Stimulated activated CD4-positive, alpha-beta T cell treated with anti-CD3 and anti-CD28 coated beads, TNF-alpha, amount 100 ng/mL, for 1 hour (primary cell): ENCODE measurements at regions not wholly inside any gene's neighbourhood (a gene's known extent, or its start where the extent isn't known, plus 50 kb on each side); places are given as distances from the start of the nearest gene placed in this dataset.

Source experiments
- DNase-seq, 3 donors: peaks; one replicate each; pipeline ENCODE4 v3.0.0-alpha.2; 2020; ENCODE audit warnings: low read depth in 3 of 3, low spot score in 1 of 3

DNA sequence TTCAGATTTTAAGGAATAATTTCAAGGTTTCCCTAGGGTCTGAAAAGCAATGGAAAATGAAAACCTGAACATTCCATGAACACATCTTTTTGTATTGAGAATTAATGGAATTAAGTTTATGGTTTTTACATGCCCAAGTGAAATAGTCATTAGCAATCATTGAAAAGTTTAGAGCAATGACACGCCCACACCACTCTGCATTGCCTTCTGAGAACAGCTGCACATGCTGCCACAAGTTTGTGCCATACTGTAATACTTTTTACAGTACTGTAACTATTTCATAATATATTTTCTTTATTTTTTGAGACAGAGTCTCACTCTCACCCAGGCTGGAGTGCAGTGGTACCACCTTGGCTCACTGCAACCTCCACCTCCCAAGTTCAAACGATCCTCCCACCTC is 345.2 kb upstream of the PMFBP1 start:
- DNase-seq: no peak

DNA sequence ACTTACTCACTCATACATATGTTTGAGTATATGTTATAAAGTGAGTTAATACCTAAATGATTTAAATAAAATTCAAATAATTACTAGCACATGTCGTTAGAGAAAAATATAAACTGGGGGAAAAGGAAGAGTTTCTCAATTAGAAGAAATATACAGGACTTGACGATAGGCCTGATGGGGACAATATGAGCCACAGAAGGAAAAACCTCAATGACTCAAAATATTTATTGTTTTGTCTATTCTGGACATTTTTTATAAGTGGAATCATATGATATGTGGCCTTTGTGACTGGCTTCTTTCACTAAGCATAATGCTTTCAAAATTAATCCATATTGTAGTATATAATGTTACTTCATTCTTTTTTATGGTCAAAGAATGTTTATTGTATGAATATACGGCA is 339.2 kb upstream of the PMFBP1 start:
- no peak for DNase-seq

DNA sequence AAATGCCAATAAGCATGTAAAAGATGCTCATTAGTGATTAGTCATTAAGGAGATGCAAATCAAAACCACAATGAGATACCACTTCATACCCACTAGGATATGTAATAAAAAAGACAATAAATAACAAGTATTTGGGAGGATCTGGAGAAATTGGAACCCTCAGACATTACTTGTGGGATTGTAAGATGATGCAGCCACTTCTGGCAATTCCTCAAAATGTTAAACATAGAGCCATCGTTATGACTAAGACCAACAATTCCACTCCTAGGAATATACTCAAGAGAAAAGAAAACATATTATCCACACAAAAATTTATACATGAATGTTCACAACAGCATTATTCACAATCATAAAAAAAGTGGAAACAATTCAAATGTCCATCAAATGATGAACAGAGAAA is 336.2 kb upstream of the PMFBP1 start:
- DNase-seq: no peak

DNA sequence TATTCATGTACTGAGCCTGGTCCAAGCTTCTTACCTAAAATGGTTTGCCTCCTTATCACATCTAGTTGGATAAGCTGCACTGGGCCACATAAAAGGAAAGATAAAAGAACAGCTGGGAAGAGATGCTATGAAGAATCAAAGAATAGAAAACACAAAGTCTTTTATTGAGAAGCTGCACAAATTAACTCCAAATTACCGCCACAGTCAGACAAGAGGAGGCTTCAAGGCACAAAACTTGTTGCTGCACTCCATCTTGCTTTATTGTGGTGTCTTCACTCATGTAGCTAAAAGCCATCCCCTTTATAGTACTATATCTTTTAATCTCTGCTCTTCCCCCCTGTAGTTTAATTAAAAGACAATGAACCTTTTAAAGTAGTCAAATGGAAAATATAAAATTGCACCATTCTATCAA is 330.6 kb upstream of the PMFBP1 start:
- no peak for DNase-seq

DNA sequence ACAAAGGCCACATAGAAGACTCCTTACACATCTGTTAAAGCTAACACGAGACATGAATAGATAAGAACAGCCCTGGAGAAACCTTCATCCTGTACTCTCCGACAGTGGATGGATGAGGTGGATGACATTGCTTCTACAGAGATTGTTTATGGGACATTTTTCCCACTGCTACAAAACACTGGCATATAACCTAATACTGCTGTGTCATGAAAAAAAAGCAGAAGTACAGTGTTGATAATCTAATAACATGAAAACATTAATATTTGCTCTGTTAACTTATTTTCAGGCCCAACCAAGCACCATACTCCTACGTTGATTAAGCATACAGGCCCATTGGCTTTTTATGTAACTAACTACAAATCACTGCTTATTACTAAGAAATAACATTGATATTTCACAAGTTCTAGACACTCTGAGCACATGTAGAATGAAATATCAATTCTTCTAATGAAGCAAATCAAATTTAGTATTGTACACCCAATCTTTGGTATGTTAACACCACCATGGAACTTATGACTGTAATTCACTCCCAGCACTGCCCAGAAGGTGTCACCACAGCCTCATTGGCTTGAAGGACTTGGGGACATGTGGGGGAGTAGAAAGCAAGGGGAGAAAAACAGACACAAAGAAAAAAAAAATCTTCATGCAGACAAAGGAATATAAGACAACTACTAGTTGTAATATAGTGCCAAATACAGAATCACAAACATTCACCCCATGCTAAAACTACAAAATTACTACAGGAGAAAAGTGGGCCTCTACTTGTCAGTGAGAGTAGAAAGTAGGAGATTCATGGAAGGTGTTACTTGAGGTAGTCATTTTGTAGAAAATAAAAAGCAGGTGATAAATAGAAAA is 330.0 kb upstream of the PMFBP1 start:
- peak in 1 of 3 donors; percentile 8 for DNase-seq

DNA sequence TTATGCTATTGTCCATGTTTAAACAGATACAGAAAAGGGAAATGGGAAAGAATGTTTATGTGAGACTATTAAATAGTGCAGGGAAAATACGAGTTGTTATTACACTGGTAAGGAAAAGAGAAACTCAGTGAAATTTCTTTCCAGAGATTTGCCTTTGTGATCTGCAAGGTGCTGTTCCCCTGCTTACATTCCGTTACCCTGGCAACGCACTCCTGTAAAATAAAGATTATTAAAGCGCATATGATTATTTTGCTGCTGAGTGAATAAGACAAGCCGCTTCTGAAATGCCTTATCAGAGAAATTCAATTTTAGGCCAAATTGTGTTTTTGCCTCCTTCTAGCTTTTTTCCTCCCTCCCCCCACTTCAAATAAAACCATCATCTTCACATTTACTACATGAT is 328.6 kb upstream of the PMFBP1 start:
- DNase-seq: no peak

DNA sequence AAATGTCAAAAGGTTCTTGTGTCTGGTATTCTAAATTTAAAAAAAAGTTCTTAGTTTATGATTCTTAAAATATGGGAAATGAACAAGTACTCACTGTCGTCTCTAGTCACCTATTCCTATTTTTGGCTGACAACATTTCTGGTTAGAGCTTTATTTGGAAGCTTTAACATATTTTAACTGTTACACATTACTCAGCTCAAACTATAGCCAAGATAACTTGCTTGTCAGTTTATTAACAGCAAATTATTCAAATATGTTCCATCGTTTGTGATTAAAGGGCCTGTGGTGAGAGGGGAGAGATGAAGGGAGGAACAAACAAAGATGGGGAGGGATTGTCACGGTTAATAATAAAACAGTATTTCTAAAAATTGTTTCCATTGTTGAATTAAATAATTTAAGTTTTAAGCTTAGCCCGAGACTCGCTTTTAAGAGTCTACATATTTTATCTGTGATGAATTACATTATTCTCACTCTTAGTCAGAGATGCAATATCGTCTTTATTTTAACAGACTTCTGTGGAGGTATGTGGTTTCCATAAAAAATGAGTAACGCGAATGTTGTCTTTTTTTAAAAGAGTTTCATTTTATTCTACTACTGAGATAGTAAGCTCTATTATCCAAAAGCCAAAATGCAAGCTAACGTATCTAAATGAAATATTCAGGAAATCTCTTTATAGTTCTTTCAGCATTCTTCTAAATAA is 321.9 kb upstream of the PMFBP1 start:
- no peak for DNase-seq

DNA sequence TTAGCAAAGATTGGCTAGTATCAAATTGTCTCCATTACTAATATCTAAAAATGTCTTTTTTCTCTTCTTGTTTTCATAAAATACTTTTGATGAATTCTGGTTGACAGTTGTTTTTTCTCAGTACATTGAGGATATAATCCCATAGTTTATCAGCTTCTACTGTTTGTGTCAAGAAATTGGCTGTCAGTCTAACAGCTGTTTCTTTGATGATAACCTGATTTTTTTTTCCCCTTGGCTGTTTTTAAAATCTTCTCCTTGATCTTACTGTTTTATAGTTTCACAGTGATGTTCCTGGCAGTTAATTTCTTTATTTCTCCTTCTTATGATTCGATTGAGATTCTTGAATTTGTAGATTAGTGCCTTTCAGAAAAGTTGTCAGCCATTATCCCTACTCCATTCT is 315.3 kb upstream of the PMFBP1 start:
- DNase-seq: no peak

DNA sequence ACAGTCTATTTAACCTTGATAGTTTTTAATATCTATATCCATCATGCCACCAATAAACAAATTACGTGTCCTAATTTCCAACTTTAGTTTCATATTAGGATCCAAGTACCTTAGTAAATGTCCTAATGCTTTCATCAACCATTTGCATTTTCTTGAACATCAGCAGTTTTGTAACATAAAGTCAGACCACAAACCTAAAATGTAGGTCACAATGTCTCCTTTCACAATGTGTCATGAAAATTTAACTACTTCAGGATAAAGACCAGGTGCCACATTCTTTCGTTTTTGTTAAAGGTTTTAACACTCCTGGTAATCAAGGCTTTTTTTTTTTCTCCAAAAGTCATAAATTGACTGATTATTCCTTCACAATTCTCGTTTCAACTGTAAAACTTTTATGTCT is 310.7 kb upstream of the PMFBP1 start:
- DNase-seq: no peak

DNA sequence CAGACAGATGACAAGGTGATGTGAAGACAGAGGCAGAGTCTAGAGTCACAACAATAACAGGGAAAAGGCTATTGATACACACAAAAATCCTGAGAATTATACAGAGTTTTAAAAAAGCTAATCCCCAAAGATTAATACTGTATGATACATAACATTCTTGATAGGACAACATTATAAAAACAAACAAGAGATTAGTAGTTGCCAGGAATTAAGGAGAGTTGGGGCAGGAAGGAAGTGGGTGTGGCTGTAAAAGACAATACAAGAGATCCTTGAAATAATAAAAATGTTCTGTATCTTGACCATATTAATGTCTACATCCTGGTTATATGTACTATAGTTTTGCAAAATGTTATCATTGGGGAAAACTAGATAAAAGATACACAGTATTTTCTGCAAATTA is 309.5 kb upstream of the PMFBP1 start:
- DNase-seq: no peak

DNA sequence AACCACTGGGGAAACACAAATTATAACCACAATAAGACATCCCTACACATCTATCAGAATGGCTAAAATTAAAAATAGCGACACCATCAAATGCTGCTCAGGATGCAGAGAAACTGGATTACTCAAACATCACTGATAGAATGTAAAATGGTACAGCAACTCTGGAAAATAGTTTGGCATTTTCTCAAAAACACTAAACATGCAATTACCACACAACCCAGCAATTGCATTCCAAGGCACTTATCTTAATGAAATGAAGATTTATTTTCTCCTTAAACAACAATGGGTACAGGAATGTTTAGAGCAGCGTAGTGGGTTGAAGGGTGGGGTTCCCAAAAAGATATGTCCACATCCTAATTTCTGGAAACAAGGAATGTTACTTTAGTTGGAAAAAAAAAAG is 309.0 kb upstream of the PMFBP1 start:
- no peak for DNase-seq

DNA sequence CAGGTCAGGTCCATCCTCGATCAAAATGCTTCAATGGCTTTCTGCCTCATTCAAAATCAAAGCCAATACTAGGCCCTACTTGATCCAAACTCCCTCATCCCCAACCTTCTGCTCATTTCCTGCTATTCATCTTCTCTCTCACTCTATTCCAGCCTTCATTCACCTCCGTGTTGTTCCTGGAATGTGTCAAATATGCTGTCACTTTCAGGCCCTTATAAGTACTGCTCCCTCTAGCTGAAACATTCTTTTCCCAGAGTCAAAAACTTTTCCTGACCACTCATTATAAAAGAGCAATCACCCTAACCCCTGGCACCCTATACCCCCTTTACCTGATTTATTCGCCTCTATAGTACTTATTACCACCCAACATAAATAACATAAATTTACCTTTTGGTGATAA is 303.7 kb upstream of the PMFBP1 start:
- DNase-seq: no peak

DNA sequence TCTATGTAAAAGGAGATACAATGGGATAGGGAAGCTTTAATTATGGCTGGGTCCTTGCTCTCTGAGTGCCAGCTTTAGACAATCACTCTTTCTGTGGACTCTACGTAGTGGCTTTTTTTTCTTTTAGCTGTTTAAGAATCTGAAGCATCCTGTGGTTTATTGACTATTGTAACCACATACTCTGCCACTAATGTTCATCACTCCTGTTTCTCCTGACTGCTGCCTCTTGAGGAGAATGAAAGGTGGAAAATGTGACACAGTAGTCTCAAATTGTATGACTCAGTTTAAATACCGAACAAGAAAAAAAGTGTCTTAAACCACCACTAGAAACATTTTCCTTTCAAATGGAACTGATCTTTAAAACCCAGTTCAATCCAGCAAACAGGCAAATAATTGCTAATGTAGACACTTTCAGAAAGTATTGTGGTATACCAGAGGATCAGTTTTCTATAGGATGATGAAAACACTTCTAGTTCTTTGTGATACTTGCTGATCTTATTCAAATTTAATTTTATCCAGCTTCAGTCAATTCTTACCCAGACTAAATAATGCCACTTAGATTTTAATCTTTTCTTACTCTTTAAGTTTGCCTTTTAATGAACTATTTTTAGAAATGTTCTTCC is 302.7 kb upstream of the PMFBP1 start:
- DNase-seq: no peak

DNA sequence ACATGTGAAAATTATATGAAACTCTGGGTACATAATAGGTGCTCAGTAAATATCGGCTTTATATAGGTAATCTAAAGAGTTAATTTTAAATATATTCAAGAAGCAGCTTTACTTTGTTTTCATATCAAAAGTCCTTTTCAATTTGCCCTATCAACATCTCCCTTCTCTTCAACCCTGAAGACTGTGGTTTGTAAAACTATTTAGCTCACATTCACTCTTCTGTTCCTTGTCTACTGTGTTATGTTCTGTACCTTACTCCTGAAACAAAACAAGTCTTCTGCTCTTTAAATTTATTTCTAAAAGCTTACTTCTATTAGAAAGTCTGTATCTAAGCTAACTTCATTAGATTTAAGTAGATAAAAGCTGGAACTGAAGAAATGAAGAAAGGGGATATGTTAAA is 301.7 kb upstream of the PMFBP1 start:
- DNase-seq: no peak

DNA sequence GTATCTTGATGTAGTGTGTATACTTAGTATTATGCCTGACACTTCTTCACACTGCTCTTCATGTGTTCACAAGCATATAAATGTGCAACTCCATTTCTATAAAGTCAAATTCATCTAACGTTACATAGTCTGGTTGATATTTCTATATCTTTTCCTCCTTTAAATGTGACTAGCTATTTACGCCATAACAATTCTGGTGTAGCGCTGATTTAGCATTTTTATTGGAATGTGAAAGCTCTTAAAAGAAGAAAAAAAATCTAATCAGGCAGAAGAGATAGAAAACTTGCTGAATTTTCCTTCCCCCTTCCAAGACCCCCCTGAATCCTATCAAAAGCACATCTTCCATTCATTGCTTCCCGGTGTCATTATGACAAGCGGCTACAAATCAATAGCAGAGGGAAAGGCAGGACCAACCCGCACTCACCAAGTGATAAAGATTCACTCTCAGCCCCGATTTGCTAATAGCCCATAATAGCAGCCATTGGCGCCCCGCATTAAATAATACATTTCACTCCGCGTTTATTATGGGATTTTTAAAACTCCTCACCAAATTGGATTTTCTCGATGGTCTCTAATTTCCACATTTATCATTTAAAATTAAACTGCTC is 299.5 kb upstream of the PMFBP1 start:
- DNase-seq: no peak

DNA sequence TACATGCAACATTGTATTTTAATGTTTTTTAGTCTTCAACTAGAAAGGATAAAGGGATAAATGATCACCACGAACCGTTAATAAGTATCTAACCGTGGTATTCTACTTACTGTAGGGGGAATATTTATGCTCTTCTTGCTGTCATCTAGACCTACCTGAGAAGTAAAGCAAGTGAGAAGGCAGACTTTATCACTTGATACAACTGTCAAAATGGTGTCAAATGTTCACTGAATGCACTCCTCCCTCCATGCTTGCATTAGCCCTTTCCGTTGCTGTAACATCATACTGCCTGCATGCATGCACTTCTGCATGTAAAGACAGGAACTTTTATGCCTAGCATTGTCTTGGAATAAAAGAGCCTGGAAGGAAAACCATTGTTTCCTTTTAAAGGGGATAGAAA is 298.6 kb upstream of the PMFBP1 start:
- no peak for DNase-seq

DNA sequence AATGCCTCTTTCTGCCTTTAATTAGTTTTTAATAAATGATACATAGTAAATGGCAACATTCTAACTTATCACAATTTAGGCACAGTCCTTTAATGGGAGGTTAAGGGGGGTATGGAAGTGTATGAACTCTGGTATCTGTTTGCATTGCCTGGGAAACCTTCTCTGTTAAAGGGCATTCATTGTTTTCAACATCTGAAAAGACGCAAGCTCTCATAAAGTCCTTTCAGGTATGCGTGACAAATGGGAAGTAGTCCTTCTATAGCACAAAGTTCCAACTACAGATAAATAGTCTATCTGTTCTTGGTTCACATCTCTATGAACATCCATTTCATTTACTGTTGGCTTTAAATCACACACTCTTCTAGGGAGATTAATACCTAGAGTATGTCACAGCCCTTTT is 298.0 kb upstream of the PMFBP1 start:
- DNase-seq: no peak

DNA sequence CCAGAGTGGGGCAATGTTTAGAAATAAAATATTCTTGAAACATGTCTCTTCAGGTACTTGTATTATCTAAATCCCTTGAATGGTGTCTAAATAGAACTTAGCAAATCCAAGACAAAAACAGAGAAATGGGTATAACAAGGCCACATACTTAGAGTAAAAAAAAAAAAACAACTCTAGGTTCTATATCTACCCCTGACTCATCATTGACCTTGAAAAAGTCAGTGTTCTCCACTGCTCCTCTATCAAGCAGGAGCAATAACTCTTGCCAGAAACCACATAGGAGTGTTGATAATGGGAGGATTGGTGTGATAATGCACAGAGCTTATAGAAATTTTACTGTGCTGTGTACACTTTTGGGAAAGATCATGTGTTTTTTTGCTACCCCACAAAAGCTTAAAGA is 296.6 kb upstream of the PMFBP1 start:
- no peak for DNase-seq

DNA sequence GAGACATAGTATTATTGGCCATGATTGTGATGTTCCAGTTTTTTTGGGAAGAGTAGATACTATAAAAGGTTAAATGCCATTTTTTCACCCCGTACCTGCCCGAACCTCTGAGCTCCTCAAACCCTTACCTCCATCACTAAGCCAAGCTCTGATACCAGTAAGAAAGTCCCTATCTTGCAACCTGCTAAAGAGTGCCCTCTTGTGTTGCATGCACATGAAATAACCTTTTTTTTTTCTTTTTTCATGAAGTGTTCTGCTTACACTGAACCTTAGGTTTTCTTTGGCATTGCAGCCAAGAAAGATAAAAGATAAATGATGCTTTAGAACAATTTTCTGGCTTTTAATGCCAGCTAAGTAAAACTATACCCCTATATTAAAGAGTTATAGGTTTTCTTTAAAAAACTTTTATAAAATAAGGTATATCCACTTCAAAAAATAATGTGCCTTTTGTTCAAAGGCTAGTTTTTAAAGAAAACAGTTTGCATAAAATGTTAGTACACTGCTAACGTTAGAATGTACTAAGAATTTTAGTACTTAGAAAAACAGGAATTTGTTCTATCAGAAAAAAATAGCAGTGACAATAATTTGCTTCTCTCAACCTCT is 295.3 kb upstream of the PMFBP1 start:
- no peak for DNase-seq

DNA sequence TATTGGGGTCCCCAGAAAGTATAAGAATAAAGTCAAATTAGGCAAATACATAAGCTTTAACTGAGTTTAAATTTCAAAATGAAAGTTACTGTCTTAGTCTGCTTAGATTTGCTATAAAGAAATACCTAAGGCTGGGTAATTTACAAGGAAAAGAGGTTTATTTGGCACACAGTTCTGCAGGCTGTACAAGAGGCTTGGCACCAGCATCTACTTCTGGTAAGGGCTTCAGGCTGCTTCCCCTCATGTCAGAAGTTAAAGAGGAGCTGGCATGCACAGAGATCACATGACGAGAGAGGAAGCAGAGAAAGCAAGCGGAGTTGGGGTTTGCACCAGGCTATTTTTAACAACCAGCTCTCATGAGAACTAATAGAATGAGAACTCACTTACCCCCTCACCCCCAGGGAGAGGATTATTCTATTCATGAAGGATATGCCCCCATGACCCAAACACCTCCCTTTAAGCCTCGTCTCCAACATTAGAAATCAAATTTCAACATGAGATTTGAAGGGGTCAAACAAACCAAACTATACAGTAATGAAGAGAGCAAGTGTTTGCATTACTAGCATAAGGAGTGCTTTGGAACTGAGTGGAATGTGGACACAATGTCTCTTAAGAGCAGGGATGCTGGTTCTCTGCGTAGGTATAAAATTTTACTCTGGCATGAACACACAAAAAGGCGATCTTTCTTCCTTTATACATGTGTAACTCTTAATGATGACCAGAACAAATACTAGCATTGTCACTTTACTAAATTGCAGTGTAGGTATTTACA is 292.8 kb upstream of the PMFBP1 start:
- no peak for DNase-seq

DNA sequence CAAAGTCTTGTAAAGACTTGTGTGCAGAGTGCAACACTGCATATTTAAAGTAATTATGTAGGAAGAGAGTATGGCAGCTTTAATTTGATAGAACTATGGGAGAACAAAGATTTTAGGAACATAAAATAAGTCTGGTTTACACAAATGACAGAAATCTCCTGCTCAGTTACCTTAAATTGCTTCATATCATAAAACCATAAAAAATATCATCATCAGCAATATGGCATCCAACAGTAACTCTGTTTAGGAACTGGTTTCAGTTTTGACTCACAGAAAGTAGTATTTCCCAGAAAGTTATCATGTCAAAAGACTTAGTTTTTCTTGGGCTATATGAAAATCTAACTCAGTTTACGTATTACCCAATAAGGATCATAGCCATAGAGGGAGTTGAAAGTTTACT is 292.1 kb upstream of the PMFBP1 start:
- DNase-seq: no peak
